Activated naive CD4-positive, alpha-beta T cell treated with anti-CD3 and anti-CD28 coated beads for 36 hours (primary cell): ENCODE measurements at regions not wholly inside any gene's neighbourhood (a gene's known extent, or its start where the extent isn't known, plus 50 kb on each side); places are given as distances from the start of the nearest gene placed in this dataset.

ENCODE experiments used
- CTCF ChIA-PET: fragments of 350-600 bp; sonication (Branson Sonifier 250); formaldehyde crosslinking; loops from one replicate; lab custom pipeline; 2021; ENCODE audit warnings: antibody characterized with exemption; lab: Charles Lee
- DNase-seq: peaks from one replicate; pipeline ENCODE4 v3.0.0-alpha.2; 2020
- H3K27ac Mint-ChIP-seq: one replicate; pipeline ENCODE4 v1.8.0; 2021; ENCODE audit warnings: mild to moderate bottlenecking, mixed read lengths
- H3K27me3 Mint-ChIP-seq: one replicate; pipeline ENCODE4 v1.8.0; 2021; ENCODE audit warnings: low read depth, mixed read lengths
- H3K36me3 Mint-ChIP-seq: one replicate; pipeline ENCODE4 v1.8.0; 2021; ENCODE audit warnings: low read depth, mixed read lengths
- H3K4me1 Mint-ChIP-seq: one replicate; pipeline ENCODE4 v1.8.0; 2021; ENCODE audit warnings: low read depth, mixed read lengths
- H3K4me3 Mint-ChIP-seq: one replicate; pipeline ENCODE4 v1.8.0; 2021; ENCODE audit warnings: mild to moderate bottlenecking, moderate library complexity, mixed read lengths
- H3K9me3 Mint-ChIP-seq: one replicate; pipeline ENCODE4 v1.8.0; 2021; ENCODE audit warnings: mixed read lengths
- intact Hi-C: fragments of 100-400 bp; cut with micrococcal nuclease; formaldehyde crosslinking; loops from one replicate; pipeline ENCODE4 v1.15.1; 2023

GRCh38 chr2:103152556-103152955, 390.7 kb downstream of the TMEM182 start:
- H3K4me3 Mint-ChIP-seq: no peak overlapping the region

GRCh38 chr2:103153580-103154284, 391.9 kb downstream of the TMEM182 start:
- Mint-ChIP-seq H3K9me3 (no peaks in the 10 kb centered on the region), H3K27me3 (no peaks in the 10 kb centered on the region), H3K27ac (no peak overlapping the region), H3K4me3 (no peak overlapping the region), H3K4me1 (no peaks in the 10 kb centered on the region), H3K36me3 (no peaks in the 10 kb centered on the region)
- CTCF ChIA-PET: no interaction called here
- DNase-seq: no peak
- intact Hi-C loops: no loop called here

More at GRCh38 chr2:103152556-103152955, 390.7 kb downstream of the TMEM182 start:
- Mint-ChIP-seq H3K36me3 (no peaks in the 10 kb centered on the region), H3K4me1 (no peaks in the 10 kb centered on the region), H3K9me3 (no peaks in the 10 kb centered on the region), H3K27ac (no peak overlapping the region), H3K27me3 (no peaks in the 10 kb centered on the region)
- DNase-seq: no peak
- CTCF ChIA-PET: no interaction called here
- intact Hi-C loops: no loop called here

- intact Hi-C loops: no loop called here
- H3K27me3 Mint-ChIP-seq: no peaks in the 10 kb centered on the region
- CTCF ChIA-PET: no interaction called here
- H3K4me3 Mint-ChIP-seq: no peak overlapping the region
- no peak overlapping the region for H3K27ac Mint-ChIP-seq
- H3K9me3 Mint-ChIP-seq: no peaks in the 10 kb centered on the region
- H3K36me3 Mint-ChIP-seq: no peaks in the 10 kb centered on the region
- DNase-seq: no peak
- H3K4me1 Mint-ChIP-seq: no peaks in the 10 kb centered on the region
Observed at GRCh38 chr2:103155308-103155707, 393.5 kb downstream of the TMEM182 start.

GRCh38 chr2:103159018-103159417, 397.2 kb downstream of the TMEM182 start:
- Mint-ChIP-seq H3K36me3 (no peaks in the 10 kb centered on the region), H3K4me3 (no peak overlapping the region), H3K4me1 (no peaks in the 10 kb centered on the region), H3K27ac (no peak overlapping the region), H3K9me3 (no peaks in the 10 kb centered on the region), H3K27me3 (no peaks in the 10 kb centered on the region)
- CTCF ChIA-PET: interaction anchor here (0.7 kb wide), 1 partner anchor 1783 kb away, joined by 3 read pairs; no protein-coding TSS in a partner anchor
- DNase-seq: no peak
- intact Hi-C loops: no loop called here

DNA sequence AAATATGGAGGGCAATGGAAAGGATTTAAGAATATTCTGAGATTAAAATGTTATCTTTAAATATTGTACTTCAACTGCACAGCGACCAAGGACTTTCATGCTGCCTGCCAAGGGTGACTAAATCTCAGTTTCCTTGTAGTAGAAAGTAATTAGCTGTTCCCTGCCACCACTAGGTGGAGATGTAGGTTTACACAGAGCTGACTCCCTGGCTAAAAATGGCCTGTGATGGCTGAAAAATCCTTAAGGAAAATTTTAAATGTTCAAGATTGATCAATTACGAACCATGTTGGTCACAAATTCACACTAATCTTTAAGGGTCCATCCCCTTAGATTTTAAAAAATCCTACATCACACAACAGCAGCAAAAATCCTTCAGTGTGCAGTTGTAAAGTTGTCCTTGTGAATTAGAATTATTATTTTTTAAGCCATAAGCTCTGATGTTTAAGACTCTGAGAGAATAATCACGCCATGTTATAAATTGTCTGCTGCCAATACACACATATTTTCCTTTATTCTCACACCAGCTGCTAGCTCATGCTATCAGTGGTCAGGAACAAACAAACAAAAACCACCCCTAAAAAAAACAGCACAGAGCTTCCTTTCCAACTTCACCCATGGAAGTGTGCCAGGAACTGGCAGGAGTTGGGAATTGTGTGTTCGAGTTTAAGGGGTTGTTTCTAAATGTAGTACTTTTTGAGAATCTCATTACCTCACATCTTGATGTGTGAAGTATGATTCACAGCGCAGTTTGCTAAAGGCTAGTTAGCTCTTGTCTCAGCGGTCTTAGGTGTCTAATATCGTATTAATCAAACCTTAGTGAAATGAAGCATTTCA, 399.8 kb downstream of the TMEM182 start:
- no peak for DNase-seq
- Mint-ChIP-seq H3K4me1 (no peaks in the 10 kb centered on the region), H3K27ac (no peak overlapping the region), H3K4me3 (no peak overlapping the region), H3K9me3 (no peaks in the 10 kb centered on the region), H3K36me3 (no peaks in the 10 kb centered on the region), H3K27me3 (no peaks in the 10 kb centered on the region)
- CTCF ChIA-PET: interaction anchor here (0.7 to 1.5 kb wide), 5 partner anchors 9 to 322 kb away, joined by 3 to 4 read pairs (median 3); no protein-coding TSS in a partner anchor
- intact Hi-C loops: loop anchor here (2.0 kb wide), 2 partner anchors 321 to 1251 kb away; no protein-coding TSS in a partner anchor

DNA sequence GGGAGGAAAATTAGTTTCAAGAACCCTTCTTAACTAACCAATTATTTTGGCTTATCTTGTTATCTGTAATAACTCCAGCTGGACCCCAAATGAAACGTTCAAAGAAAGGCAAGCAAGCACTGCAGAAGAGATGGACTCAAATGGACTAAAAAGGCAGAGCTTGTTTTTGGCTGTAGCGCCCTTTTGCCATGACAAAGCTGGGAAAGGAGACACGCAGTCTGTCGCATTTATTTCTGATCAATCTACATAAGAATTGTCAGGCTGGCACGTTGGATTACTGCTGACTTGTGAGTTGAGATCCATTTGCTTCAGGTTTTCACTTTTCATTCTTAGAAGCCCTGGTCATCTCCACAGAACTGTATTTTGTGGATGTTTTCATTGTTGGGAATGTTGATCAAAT, 402.9 kb downstream of the TMEM182 start:
- Mint-ChIP-seq H3K4me3 (no peak overlapping the region), H3K9me3 (no peaks in the 10 kb centered on the region), H3K36me3 (no peaks in the 10 kb centered on the region), H3K27me3 (no peaks in the 10 kb centered on the region), H3K4me1 (no peaks in the 10 kb centered on the region), H3K27ac (no peak overlapping the region)
- intact Hi-C loops: no loop called here
- no peak for DNase-seq
- CTCF ChIA-PET: no interaction called here

GRCh38 chr2:103165836-103166235, 404.0 kb downstream of the TMEM182 start:
- Mint-ChIP-seq H3K27me3 (no peaks in the 10 kb centered on the region), H3K27ac (no peak overlapping the region), H3K4me3 (no peak overlapping the region), H3K4me1 (no peaks in the 10 kb centered on the region), H3K9me3 (no peaks in the 10 kb centered on the region), H3K36me3 (no peaks in the 10 kb centered on the region)
- DNase-seq: no peak
- CTCF ChIA-PET: no interaction called here
- intact Hi-C loops: no loop called here

DNA sequence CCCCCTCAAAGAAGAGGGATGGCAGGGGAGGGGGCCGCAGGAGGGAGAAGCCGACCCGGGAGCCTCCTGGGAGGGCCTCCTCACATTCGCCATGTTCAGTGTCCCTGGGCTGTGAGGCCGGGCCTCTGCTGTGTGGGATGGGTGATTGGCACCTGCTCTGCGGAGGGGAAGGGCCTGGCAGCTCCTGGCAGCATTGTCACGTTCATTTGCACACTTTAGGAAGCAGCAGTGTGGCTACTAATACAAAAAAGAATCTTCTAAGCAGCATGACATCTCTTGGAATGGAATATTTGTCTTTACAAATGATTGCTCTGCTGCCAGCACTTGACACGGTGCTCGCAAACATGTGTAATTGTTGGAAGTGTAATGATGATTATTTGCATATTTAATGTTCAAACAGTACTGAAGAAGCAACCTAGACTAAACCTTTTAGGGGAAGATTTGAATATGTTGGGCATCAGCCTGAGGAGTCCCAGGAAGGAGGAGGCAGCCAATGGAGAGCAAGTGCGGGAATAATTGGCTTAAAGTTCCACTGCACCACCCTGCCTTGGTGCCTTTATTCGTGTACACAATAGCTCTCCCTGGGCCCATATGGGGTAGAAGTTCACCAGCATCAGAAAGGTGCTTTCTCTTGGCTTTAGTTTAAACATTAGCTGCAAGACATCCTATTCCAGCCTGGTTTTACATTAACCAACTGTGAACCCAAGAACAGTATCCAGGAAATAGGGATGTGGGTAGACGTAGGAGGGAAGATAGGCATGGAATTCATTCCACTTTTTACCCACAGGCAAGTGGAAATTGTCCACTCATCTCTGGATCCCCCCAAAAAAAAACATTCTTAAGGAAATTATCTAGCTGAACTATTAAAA, 404.9 kb downstream of the TMEM182 start:
- Mint-ChIP-seq H3K4me3 (no peak overlapping the region), H3K27ac (no peak overlapping the region), H3K36me3 (no peaks in the 10 kb centered on the region), H3K4me1 (no peaks in the 10 kb centered on the region), H3K9me3 (no peaks in the 10 kb centered on the region), H3K27me3 (no peaks in the 10 kb centered on the region)
- CTCF ChIA-PET: no interaction called here
- no peak for DNase-seq
- intact Hi-C loops: no loop called here

GRCh38 chr2:103167599-103167998, 405.8 kb downstream of the TMEM182 start:
- intact Hi-C loops: no loop called here

GRCh38 chr2:103169861-103170260, 408.0 kb downstream of the TMEM182 start:
- no peak for DNase-seq
- no peak overlapping the region for H3K27ac Mint-ChIP-seq
- H3K27me3 Mint-ChIP-seq: no peaks in the 10 kb centered on the region
- H3K4me3 Mint-ChIP-seq: no peak overlapping the region
- peaks cover under 1% of the 10 kb centered on the region for H3K9me3 Mint-ChIP-seq
- H3K4me1 Mint-ChIP-seq: no peaks in the 10 kb centered on the region
- no peaks in the 10 kb centered on the region for H3K36me3 Mint-ChIP-seq
- CTCF ChIA-PET: no interaction called here
- intact Hi-C loops: no loop called here

More at GRCh38 chr2:103167599-103167998, 405.8 kb downstream of the TMEM182 start:
- Mint-ChIP-seq H3K36me3 (no peaks in the 10 kb centered on the region), H3K4me1 (no peaks in the 10 kb centered on the region), H3K9me3 (no peaks in the 10 kb centered on the region), H3K4me3 (no peak overlapping the region), H3K27ac (no peak overlapping the region), H3K27me3 (no peaks in the 10 kb centered on the region)
- DNase-seq: no peak
- CTCF ChIA-PET: interaction anchor here (0.7 kb wide), 1 partner anchor 1972 kb away, joined by 3 read pairs; no protein-coding TSS in a partner anchor

DNA sequence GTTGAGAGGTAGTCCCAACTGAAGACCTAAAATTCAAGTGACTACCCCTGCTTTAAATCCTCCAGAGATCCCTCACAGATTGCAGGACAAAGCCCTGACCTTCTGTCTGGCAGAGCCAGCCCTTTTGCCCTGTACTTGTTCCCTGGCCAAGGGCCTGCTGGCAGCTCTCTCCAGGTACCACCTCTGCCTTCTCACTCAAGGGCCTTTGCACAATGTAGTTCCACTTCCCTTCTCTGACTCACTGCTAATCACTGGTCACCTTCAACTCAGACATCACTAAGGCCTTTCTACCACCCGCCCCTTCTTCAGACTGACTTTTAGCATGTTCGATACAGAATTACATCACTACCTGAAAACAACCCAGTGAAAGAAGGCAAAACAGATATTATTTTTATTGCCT, 411.0 kb downstream of the TMEM182 start:
- H3K27ac Mint-ChIP-seq: no peak overlapping the region
- no peaks in the 10 kb centered on the region for H3K36me3 Mint-ChIP-seq
- intact Hi-C loops: no loop called here
- H3K9me3 Mint-ChIP-seq: peaks cover 4% of the 10 kb centered on the region
- no peak for DNase-seq
- CTCF ChIA-PET: no interaction called here
- no peaks in the 10 kb centered on the region for H3K4me1 Mint-ChIP-seq
- H3K4me3 Mint-ChIP-seq: no peak overlapping the region
- H3K27me3 Mint-ChIP-seq: no peaks in the 10 kb centered on the region

DNA sequence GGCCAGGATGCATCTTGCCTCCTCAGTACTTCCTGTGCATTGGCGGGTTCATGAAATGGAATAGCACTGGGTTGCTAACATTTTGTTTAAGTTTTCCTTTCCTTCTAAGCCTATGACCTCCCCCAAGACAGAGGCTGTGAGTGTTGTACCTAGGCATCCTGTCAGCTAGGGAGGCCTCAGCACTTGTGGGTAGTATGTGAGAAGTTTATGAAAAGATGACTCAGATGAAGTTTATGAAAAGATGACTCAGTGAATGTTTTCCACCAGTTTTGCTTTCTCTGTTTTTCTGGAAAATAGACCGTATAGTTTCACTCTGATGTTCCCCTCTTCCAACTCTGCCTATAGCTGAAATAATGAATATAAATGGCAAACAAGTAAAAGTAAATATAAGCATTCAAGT, 412.9 kb downstream of the TMEM182 start:
- no peak overlapping the region for H3K4me3 Mint-ChIP-seq

More for the DNA sequence above, 412.9 kb downstream of the TMEM182 start:
- CTCF ChIA-PET: no interaction called here
- intact Hi-C loops: no loop called here
- Mint-ChIP-seq H3K27me3 (no peaks in the 10 kb centered on the region), H3K27ac (no peak overlapping the region), H3K4me1 (no peaks in the 10 kb centered on the region), H3K9me3 (peaks cover 4% of the 10 kb centered on the region), H3K36me3 (no peaks in the 10 kb centered on the region)
- DNase-seq: no peak
